Astrocyte of the cerebellum (primary cell): ENCODE measurements at regions not wholly inside any gene's neighbourhood (a gene's known extent, or its start where the extent isn't known, plus 50 kb on each side); places are given as distances from the start of the nearest gene placed in this dataset.

Source experiments
- DNase-seq: peaks from one replicate; pipeline ENCODE4 v3.0.0-alpha.2; 2011; ENCODE audit warnings: low read depth
- H3K4me3 ChIP-seq: 2 replicates; pipeline ENCODE4 v1.5.1; 2011; ENCODE audit warnings: mild to moderate bottlenecking, low read depth, low read length, moderate library complexity
- in situ Hi-C: cut with HindIII; loops from 2 replicates; pipeline ENCODE4 v1.10.0; 2017; ENCODE audit warnings: low sequenced_read_pairs
- TF ChIP-seq, protein P1 (sequence below): IDR thresholded peaks from 2 replicates; pipeline ENCODE4 v1.5.1; 2012; ENCODE audit warnings: low read length, low read depth, moderate library complexity, mild to moderate bottlenecking; ENCODE audit errors: missing control alignments

GRCh38 chr6:137788248-137788647 is 78.8 kb upstream of the TNFAIP3 start:
- in situ Hi-C loops = no loop called here
- TF ChIP-seq, protein P1, sequence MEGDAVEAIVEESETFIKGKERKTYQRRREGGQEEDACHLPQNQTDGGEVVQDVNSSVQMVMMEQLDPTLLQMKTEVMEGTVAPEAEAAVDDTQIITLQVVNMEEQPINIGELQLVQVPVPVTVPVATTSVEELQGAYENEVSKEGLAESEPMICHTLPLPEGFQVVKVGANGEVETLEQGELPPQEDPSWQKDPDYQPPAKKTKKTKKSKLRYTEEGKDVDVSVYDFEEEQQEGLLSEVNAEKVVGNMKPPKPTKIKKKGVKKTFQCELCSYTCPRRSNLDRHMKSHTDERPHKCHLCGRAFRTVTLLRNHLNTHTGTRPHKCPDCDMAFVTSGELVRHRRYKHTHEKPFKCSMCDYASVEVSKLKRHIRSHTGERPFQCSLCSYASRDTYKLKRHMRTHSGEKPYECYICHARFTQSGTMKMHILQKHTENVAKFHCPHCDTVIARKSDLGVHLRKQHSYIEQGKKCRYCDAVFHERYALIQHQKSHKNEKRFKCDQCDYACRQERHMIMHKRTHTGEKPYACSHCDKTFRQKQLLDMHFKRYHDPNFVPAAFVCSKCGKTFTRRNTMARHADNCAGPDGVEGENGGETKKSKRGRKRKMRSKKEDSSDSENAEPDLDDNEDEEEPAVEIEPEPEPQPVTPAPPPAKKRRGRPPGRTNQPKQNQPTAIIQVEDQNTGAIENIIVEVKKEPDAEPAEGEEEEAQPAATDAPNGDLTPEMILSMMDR = no peak
- no peak for DNase-seq
- no peak overlapping the region for H3K4me3 ChIP-seq

DNA sequence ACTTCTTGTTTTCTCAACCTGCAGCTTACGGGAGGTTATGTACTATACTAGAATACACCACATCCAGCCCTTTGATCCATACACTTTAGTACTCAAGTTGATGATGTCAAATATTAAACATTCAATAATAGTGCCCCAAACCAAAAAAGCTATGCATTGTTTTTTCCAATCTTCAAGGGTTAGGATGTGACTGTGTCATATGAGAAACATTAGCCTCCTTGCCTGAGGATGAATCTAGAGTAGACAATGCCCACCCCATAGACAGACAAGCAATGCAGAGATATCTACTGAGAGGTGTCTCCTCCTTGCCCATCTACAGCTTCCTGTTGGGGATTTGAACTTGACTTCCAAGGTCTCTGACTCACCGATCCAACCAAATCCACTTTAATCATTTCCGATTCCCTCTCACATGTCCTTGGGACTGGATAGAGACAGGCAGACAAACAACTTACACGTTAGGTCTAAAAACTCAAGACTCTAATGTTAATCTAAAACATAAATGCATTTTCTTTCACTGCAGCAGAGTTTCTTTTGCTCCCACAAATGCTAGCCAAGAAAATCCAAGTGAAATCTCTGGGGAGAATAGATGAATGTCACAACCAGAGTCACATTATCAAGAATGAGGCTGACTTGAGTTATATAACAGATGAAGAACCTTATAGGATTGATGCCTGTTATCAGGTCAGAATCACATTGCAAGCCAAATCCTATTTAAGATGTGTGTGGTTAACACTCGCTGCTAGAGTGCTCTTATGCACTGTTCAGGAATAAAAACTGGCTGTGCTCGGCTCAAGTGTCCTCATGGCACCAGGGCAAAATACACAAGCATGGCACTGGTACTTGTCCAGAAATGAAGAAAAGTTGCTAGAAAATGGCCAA is 75.5 kb upstream of the TNFAIP3 start:
- in situ Hi-C loops = no loop called here
- no peak overlapping the region for H3K4me3 ChIP-seq
- TF ChIP-seq, protein P1 = no peak
- no peak for DNase-seq

GRCh38 chr6:137792160-137793033 is 74.7 kb upstream of the TNFAIP3 start:
- TF ChIP-seq, protein P1 = no peak
- no peak for DNase-seq
- in situ Hi-C loops = no loop called here
- no peak overlapping the region for H3K4me3 ChIP-seq

GRCh38 chr6:137793805-137794515 is 73.1 kb upstream of the TNFAIP3 start:
- no peak overlapping the region for H3K4me3 ChIP-seq
- no peak for DNase-seq
- in situ Hi-C loops = no loop called here
- TF ChIP-seq, protein P1 = no peak

DNA sequence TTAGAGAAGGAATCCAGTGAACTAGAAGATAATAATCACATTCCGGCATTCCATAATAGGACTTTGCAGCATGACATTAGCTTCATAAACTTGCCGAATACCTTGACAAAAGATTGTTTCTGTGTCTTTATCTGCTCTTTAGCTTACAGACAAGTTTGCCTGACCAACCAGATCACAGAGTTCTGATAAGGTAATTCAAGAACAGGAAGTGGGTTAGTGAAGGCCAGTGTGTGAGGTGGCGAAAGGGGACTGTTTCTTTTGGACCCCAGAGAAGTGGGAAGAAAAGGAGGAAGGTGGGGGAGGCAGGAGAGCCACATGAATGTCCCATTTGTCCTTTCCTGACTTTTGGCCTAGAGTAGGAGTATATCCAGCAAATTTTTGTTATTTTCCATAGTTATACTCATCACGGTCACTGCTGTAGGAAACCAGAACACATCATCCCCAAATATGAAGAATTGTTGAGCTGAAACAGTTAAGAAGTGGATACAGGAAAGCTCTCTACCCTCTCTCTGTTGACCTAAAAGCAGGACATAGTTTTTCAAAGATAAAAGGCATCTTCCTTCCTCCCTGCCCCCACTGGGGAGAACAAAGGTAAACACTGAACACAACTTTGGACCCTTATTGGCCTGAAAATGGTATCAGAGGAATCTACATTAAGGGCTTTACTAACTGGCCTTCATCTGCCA is 72.4 kb upstream of the TNFAIP3 start:
- no peak for DNase-seq
- no peak overlapping the region for H3K4me3 ChIP-seq
- in situ Hi-C loops = no loop called here
- TF ChIP-seq, protein P1 = no peak
